ENCODE measurements at regions not wholly inside any gene's neighbourhood (a gene's known extent, or its start where the extent isn't known, plus 50 kb on each side); places are given as distances from the start of the nearest gene placed in this dataset.

DNA sequence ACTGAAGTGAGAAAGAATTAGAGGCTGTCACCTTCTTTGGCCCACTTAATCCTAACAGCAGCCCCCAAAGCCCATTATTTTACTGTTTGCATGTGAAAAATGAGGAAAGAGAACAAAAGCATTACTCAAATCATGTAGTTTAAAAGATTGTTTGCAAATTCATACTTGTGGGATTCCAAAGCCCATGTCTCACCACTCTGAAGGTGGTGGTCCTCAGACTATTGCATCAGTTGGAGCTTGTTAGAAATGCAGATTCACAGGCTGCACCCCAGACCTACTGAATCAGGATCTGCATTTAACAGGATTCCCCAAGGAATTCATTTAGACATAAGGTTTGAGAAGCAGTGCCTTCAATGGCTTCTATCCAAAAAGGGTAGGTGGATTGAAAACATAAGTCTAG, 93.7 kb upstream of the PDE1C start:
- Histone ChIP-seq H3K9ac (ENCODE audit: low read length) (peak overlapping the region; percentile 72), H3K4ac (ENCODE audit: low read depth in 1 of 2, low read length in 2 of 2) (no peak overlapping the region), H3K27ac (ENCODE audit: low read length, poor library complexity, severe bottlenecking) (peak overlapping the region; percentile 91), H3K23ac (ENCODE audit: low read length in 2 of 2) (no peak overlapping the region), H2BK12ac (ENCODE audit: low read length in 2 of 2) (peak overlapping the region in 1 of 2 experiments; percentile 29), H2AFZ (ENCODE audit: low read depth, low read length) (no peak overlapping the region), H2BK120ac (ENCODE audit: low read depth, low read length) (no peak overlapping the region), H3K4me3 (ENCODE audit: insufficient read depth in 1 of 2, low read depth in 1 of 2, low read length in 2 of 2) (no peak overlapping the region), H3K4me1 (ENCODE audit: control insufficient read depth, insufficient read depth, low read depth, low read length) (peaks cover 12% of the 10 kb centered on the region), H3K79me1 (replicated peaks; ENCODE audit: low read length, poor library complexity, severe bottlenecking) (no peaks in the 10 kb centered on the region), H3K9me3 (ENCODE audit: control insufficient read depth, low read length) (no peaks in the 10 kb centered on the region), H4K91ac (ENCODE audit: low read length) (no peak overlapping the region), H3K18ac (ENCODE audit: low read depth in 1 of 2, low read length in 2 of 2) (no peak overlapping the region), H3K36me3 (ENCODE audit: control insufficient read depth in 1 of 2, insufficient read depth in 2 of 2, low read depth in 1 of 2, low read length in 2 of 2) (no peaks in the 10 kb centered on the region), H2BK5ac (ENCODE audit: low read depth, low read length, poor library complexity, severe bottlenecking) (peak overlapping the region; percentile 26), H4K8ac (ENCODE audit: low read length) (no peak overlapping the region), H2AK5ac (ENCODE audit: low read length, severe bottlenecking) (peak overlapping the region; percentile 96), H2BK15ac (ENCODE audit: low read depth, poor library complexity, severe bottlenecking) (no peak overlapping the region), H3K27me3 (ENCODE audit: control insufficient read depth in 1 of 2, insufficient read depth in 1 of 2, low read length in 2 of 2) (no peaks in the 10 kb centered on the region), H3K4me2 (ENCODE audit: low read length, poor library complexity, severe bottlenecking) (no peak overlapping the region), H3K14ac (ENCODE audit: low read length in 2 of 2) (no peak overlapping the region)
- DNase-seq = peak; percentile 18

DNA sequence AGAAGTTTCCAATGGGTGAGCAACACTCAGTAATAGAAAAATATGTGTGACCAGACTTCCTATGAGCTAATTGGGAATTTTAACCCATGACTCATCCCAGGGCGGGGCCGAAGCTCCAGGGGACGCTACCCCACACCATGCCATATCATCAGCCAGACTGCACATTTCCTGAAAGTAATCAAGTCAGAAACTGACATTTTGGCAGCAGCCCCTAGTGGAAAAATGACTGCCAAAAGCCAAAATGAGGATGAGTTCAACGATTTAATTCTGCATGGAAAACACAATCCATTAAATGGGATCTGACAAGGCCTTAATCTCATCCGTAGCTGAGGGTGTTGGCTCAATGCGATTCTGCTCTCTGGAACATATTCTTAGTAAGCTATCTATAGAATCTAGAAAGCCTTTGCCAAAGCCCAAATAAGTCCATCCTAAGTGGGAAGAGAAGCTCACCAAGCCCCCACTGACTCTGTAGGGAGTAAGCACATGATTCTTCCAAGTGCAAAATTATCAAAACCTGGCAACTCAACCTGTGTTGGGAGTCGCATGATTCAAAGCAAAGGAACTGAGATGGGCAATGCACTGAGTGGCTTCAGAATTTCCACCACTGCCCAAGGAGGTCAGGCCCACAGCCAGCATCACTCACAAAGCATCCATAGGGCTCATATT, 93.1 kb upstream of the PDE1C start:
- peak overlapping the region; percentile 78 for H2BK5ac ChIP-seq (ENCODE audit: low read depth, low read length, poor library complexity, severe bottlenecking)
- no peak overlapping the region for H4K8ac ChIP-seq (ENCODE audit: low read length)
- no peak overlapping the region for H2BK120ac ChIP-seq (ENCODE audit: low read depth, low read length)
- H3K4me1 ChIP-seq (ENCODE audit: control insufficient read depth, insufficient read depth, low read depth, low read length) = peaks cover 12% of the 10 kb centered on the region
- H2BK12ac ChIP-seq (ENCODE audit: low read length in 2 of 2) = peak overlapping the region in 1 of 2 experiments; percentile 54
- H3K23ac ChIP-seq (ENCODE audit: low read length in 2 of 2) = no peak overlapping the region
- H3K36me3 ChIP-seq (ENCODE audit: control insufficient read depth in 1 of 2, insufficient read depth in 2 of 2, low read depth in 1 of 2, low read length in 2 of 2) = no peaks in the 10 kb centered on the region
- H2AFZ ChIP-seq (ENCODE audit: low read depth, low read length) = no peak overlapping the region
- H3K27ac ChIP-seq (ENCODE audit: low read length, poor library complexity, severe bottlenecking) = peak overlapping the region; percentile 91
- no peaks in the 10 kb centered on the region for H3K27me3 ChIP-seq (ENCODE audit: control insufficient read depth in 1 of 2, insufficient read depth in 1 of 2, low read length in 2 of 2)
- H3K4me2 ChIP-seq (ENCODE audit: low read length, poor library complexity, severe bottlenecking) = no peak overlapping the region
- DNase-seq = peak; percentile 87
- peak overlapping the region in 1 of 2 experiments; percentile 26 for H3K18ac ChIP-seq (ENCODE audit: low read depth in 1 of 2, low read length in 2 of 2)
- H3K4ac ChIP-seq (ENCODE audit: low read depth in 1 of 2, low read length in 2 of 2) = no peak overlapping the region
- no peaks in the 10 kb centered on the region for H3K79me1 ChIP-seq (replicated peaks; ENCODE audit: low read length, poor library complexity, severe bottlenecking)
- WGBS = 31% methylated on average over 7 of the region's 7 CpGs
- H3K14ac ChIP-seq (ENCODE audit: low read length in 2 of 2) = no peak overlapping the region
- no peak overlapping the region for H3K4me3 ChIP-seq (ENCODE audit: insufficient read depth in 1 of 2, low read depth in 1 of 2, low read length in 2 of 2)
- no peak overlapping the region for H2BK15ac ChIP-seq (ENCODE audit: low read depth, poor library complexity, severe bottlenecking)
- H3K9me3 ChIP-seq (ENCODE audit: control insufficient read depth, low read length) = no peaks in the 10 kb centered on the region
- no peak overlapping the region for H4K91ac ChIP-seq (ENCODE audit: low read length)
- peak overlapping the region; percentile 0 for H2AK5ac ChIP-seq (ENCODE audit: low read length, severe bottlenecking)
- peak overlapping the region; percentile 72 for H3K9ac ChIP-seq (ENCODE audit: low read length)

DNA sequence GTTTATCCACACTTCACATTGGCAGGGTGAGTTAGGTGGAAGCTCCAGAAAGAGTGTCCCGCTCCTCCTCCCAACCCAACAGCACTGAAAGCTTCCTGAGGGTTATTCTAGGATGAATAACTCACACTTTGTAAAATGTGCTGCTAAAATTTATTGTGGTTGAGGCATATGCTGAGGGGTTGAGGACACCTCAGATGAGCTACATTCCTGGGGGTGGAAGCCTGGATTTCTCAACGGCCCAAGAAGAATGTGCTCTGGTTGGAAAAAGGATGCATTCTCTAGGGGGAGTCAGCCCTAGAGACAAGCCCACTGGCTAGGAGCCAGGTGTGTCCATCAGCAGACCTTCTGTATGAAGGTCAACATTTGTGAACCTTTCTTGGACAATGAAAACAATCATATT, 91.5 kb upstream of the PDE1C start:
- no peak overlapping the region for H2AFZ ChIP-seq (ENCODE audit: low read depth, low read length)
- H3K27me3 ChIP-seq (ENCODE audit: control insufficient read depth in 1 of 2, insufficient read depth in 1 of 2, low read length in 2 of 2) = no peaks in the 10 kb centered on the region
- H3K27ac ChIP-seq (ENCODE audit: low read length, poor library complexity, severe bottlenecking) = peak overlapping the region; percentile 89
- H3K79me1 ChIP-seq (replicated peaks; ENCODE audit: low read length, poor library complexity, severe bottlenecking) = no peaks in the 10 kb centered on the region
- peak overlapping the region; percentile 46 for H2AK5ac ChIP-seq (ENCODE audit: low read length, severe bottlenecking)
- no peak overlapping the region for H4K8ac ChIP-seq (ENCODE audit: low read length)
- H3K23ac ChIP-seq (ENCODE audit: low read length in 2 of 2) = no peak overlapping the region
- H3K4me1 ChIP-seq (ENCODE audit: control insufficient read depth, insufficient read depth, low read depth, low read length) = peaks cover 12% of the 10 kb centered on the region
- H3K9me3 ChIP-seq (ENCODE audit: control insufficient read depth, low read length) = no peaks in the 10 kb centered on the region
- DNase-seq = peak; percentile 72
- no peak overlapping the region for H2BK120ac ChIP-seq (ENCODE audit: low read depth, low read length)
- peak overlapping the region in 1 of 2 experiments; percentile 94 for H2BK12ac ChIP-seq (ENCODE audit: low read length in 2 of 2)
- H3K4ac ChIP-seq (ENCODE audit: low read depth in 1 of 2, low read length in 2 of 2) = no peak overlapping the region
- H3K36me3 ChIP-seq (ENCODE audit: control insufficient read depth in 1 of 2, insufficient read depth in 2 of 2, low read depth in 1 of 2, low read length in 2 of 2) = no peaks in the 10 kb centered on the region
- H2BK5ac ChIP-seq (ENCODE audit: low read depth, low read length, poor library complexity, severe bottlenecking) = peak overlapping the region; percentile 5
- WGBS = 0% methylated on average over 1 of the region's 2 CpGs
- no peak overlapping the region for H3K14ac ChIP-seq (ENCODE audit: low read length in 2 of 2)
- H4K91ac ChIP-seq (ENCODE audit: low read length) = no peak overlapping the region
- H2BK15ac ChIP-seq (ENCODE audit: low read depth, poor library complexity, severe bottlenecking) = no peak overlapping the region
- no peak overlapping the region for H3K4me3 ChIP-seq (ENCODE audit: insufficient read depth in 1 of 2, low read depth in 1 of 2, low read length in 2 of 2)
- no peak overlapping the region for H3K4me2 ChIP-seq (ENCODE audit: low read length, poor library complexity, severe bottlenecking)
- peak overlapping the region in 1 of 2 experiments; percentile 65 for H3K18ac ChIP-seq (ENCODE audit: low read depth in 1 of 2, low read length in 2 of 2)
- H3K9ac ChIP-seq (ENCODE audit: low read length) = no peak overlapping the region

DNA sequence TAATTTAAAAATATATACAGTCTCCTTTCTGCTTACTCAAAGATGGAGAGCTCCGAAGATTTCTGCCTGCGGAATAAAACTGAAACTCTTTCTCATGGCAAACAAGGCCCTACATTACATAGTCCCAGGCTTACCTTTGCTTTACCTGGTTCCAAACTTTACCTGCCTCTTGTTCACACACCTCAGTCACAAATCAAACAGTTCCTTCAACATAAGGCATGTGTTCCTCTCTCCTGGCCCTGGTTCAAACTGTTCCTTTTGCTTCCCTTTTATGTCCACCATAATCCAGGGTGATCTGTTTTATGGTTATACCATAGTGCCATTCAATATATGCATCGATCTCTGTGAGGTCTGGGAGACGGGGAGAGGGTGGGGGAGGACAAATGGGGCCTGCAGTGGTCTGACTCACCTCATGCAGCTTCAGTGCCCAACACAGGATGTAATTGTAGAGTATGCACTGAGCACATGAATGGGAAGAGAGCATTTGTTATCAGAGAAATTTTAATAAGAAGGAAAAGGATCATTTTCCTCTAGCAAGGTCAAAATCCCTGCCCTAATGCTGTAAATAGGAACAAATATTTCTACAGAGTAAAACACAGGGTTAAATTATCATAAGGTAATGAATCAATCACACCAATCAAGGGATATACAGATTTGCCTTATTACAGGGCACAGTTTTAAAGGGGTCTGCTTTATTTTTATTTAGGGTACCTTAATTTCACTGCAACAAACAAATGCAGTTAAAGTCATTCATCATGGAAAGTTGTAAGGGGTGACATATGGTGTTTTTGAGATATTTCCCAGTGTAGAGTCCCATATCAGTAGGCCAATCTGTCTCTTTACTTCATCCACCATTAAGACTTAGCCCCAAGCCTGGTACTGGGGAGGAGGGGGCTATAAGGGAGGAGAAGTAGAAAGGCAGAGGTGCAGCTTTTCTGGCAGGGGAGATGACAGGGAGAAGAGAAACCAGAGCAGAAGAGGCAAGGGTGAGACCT, 88.8 kb upstream of the PDE1C start:
- peaks cover 17% of the 10 kb centered on the region for H3K4me1 ChIP-seq (ENCODE audit: control insufficient read depth, insufficient read depth, low read depth, low read length)
- no peak overlapping the region for H2BK5ac ChIP-seq (ENCODE audit: low read depth, low read length, poor library complexity, severe bottlenecking)
- H2AK5ac ChIP-seq (ENCODE audit: low read length, severe bottlenecking) = peak overlapping the region; percentile 90
- H3K4ac ChIP-seq (ENCODE audit: low read depth in 1 of 2, low read length in 2 of 2) = peak overlapping the region in 1 of 2 experiments; percentile 35
- H3K27me3 ChIP-seq (ENCODE audit: control insufficient read depth in 1 of 2, insufficient read depth in 1 of 2, low read length in 2 of 2) = no peaks in the 10 kb centered on the region
- no peak overlapping the region for H3K14ac ChIP-seq (ENCODE audit: low read length in 2 of 2)
- H3K4me2 ChIP-seq (ENCODE audit: low read length, poor library complexity, severe bottlenecking) = no peak overlapping the region
- no peak overlapping the region for H2BK12ac ChIP-seq (ENCODE audit: low read length in 2 of 2)
- H2BK120ac ChIP-seq (ENCODE audit: low read depth, low read length) = no peak overlapping the region
- H4K8ac ChIP-seq (ENCODE audit: low read length) = no peak overlapping the region
- no peak overlapping the region for H3K23ac ChIP-seq (ENCODE audit: low read length in 2 of 2)
- peak overlapping the region in 1 of 2 experiments; percentile 72 for H3K18ac ChIP-seq (ENCODE audit: low read depth in 1 of 2, low read length in 2 of 2)
- H3K27ac ChIP-seq (ENCODE audit: low read length, poor library complexity, severe bottlenecking) = no peak overlapping the region
- H3K9me3 ChIP-seq (ENCODE audit: control insufficient read depth, low read length) = no peaks in the 10 kb centered on the region
- peak; percentile 20 for DNase-seq
- 65% methylated on average over 4 of the region's 4 CpGs for WGBS
- no peaks in the 10 kb centered on the region for H3K79me1 ChIP-seq (replicated peaks; ENCODE audit: low read length, poor library complexity, severe bottlenecking)
- H3K36me3 ChIP-seq (ENCODE audit: control insufficient read depth in 1 of 2, insufficient read depth in 2 of 2, low read depth in 1 of 2, low read length in 2 of 2) = no peaks in the 10 kb centered on the region
- no peak overlapping the region for H3K4me3 ChIP-seq (ENCODE audit: insufficient read depth in 1 of 2, low read depth in 1 of 2, low read length in 2 of 2)
- H4K91ac ChIP-seq (ENCODE audit: low read length) = no peak overlapping the region
- H3K9ac ChIP-seq (ENCODE audit: low read length) = no peak overlapping the region
- H2AFZ ChIP-seq (ENCODE audit: low read depth, low read length) = no peak overlapping the region
- H2BK15ac ChIP-seq (ENCODE audit: low read depth, poor library complexity, severe bottlenecking) = no peak overlapping the region
